Transverse colon (tissue), 4 donors: ENCODE measurements at regions not wholly inside any gene's neighbourhood (a gene's known extent, or its start where the extent isn't known, plus 50 kb on each side); places are given as distances from the start of the nearest gene placed in this dataset.

ENCODE experiments used
- DNase-seq: peaks from one replicate; pipeline ENCODE4 v3.0.0-alpha.2; 2019
- H3K27ac ChIP-seq, 4 donors: fragments of 200-600 bp; sonication (generic); 2 replicates each; pipeline ENCODE4 v1.5.1; 2016 to 2018; ENCODE audit warnings: inconsistent platforms in 4 of 4
- H3K27me3 ChIP-seq: fragments of 200-600 bp; sonication (generic); 2 replicates; pipeline ENCODE4 v1.5.1; 2017; ENCODE audit warnings: inconsistent platforms
- H3K36me3 ChIP-seq, 4 donors: fragments of 200-600 bp; sonication (generic); 2 replicates each; pipeline ENCODE4 v1.5.1; 2017 to 2019; ENCODE audit warnings: inconsistent platforms in 4 of 4
- H3K4me1 ChIP-seq, 4 donors: fragments of 200-600 bp; sonication (generic); 2 replicates each; pipeline ENCODE4 v1.5.1; 2017 to 2020; ENCODE audit warnings: inconsistent platforms in 4 of 4
- H3K4me3 ChIP-seq, 4 donors: fragments of 200-600 bp; sonication (generic); 1 replicate in 1 of 4; 2 replicates in 3 of 4; pipeline versions ENCODE4 v1.5.1 to v1.6.1; 2017 to 2019; ENCODE audit warnings: inconsistent platforms in 4 of 4
- H3K9me3 ChIP-seq, 2 donors: fragments of 200-600 bp; sonication (generic); 2 replicates each; pipeline ENCODE4 v1.5.1; 2017 to 2019; ENCODE audit warnings: inconsistent platforms in 2 of 2
- CTCF ChIP-seq, 5 experiments: fragments of 200-600 bp in 3 of 5; fragments of 450-650 bp in 2 of 5; sonication (generic) in 3 of 5; IDR thresholded peaks; 1 replicate in 2 of 5; 2 replicates in 3 of 5; pipeline ENCODE4 v1.5.1; 2016 to 2017; ENCODE audit warnings: antibody characterized with exemption in 5 of 5, inconsistent platforms in 3 of 5, mild to moderate bottlenecking in 2 of 5, moderate library complexity in 1 of 5
- EP300 ChIP-seq: sonication (generic); formaldehyde crosslinking; IDR thresholded peaks from one replicate; pipeline ENCODE4 v1.6.1; 2017; ENCODE audit warnings: antibody characterized with exemption, low read depth
- POLR2A ChIP-seq: fragments of 450-650 bp; IDR thresholded peaks from one replicate; pipeline ENCODE4 v1.6.1; 2016; ENCODE audit warnings: antibody characterized with exemption, mild to moderate bottlenecking, moderate library complexity
- POLR2AphosphoS5 ChIP-seq, 3 donors: sonication (generic); formaldehyde crosslinking; IDR thresholded peaks; one replicate each; pipeline ENCODE4 v1.6.1; 2016; ENCODE audit warnings: antibody characterized with exemption in 3 of 3
- WGBS, 2 donors: methylation state at CpG; one replicate each; pipeline ENCODE4 v1.1.5; 2018; ENCODE audit warnings: low coverage in 1 of 2; 5-methylcytosine and 5-hydroxymethylcytosine counted together
- in situ Hi-C, 4 donors: fragments of 200-750 bp; cut with MboI; loops; one replicate each; pipeline versions ENCODE4 v1.15.0 to v1.15.1; 2017; ENCODE audit warnings: low sequenced_read_pairs in 3 of 4, low pct_ligation_motif_present in 1 of 4, low pct_unique_long_range_greater_than_20kb in 1 of 4
- intact Hi-C: fragments of 100-400 bp; cut with DNase I; formaldehyde crosslinking; loops from one replicate; pipeline ENCODE4 v1.15.1; 2023; ENCODE audit warnings: low total_unique reads

- Histone ChIP-seq H3K36me3 (no peaks in the 10 kb centered on the region), H3K4me3 (no peak overlapping the region), H3K9me3 (no peaks in the 10 kb centered on the region), H3K27me3 (peaks cover 12% of the 10 kb centered on the region), H3K4me1 (no peaks in the 10 kb centered on the region), H3K27ac (no peak overlapping the region)
- TF ChIP-seq POLR2AphosphoS5 (IDR thresholded peaks at IDR 0.05), result no peak
- no peak for TF ChIP-seq EP300
- no peak for TF ChIP-seq POLR2A
- 20 to 46% methylated on average over 1 to 3 of the region's 3 CpGs for WGBS, 2 donors
- in situ Hi-C loops (no loop called here), intact Hi-C loops (no loop called here)
- no peak for DNase-seq
These were observed 139.6 kb downstream of the IL20RB start for GRCh38 chr3:137097386-137097785.

DNA sequence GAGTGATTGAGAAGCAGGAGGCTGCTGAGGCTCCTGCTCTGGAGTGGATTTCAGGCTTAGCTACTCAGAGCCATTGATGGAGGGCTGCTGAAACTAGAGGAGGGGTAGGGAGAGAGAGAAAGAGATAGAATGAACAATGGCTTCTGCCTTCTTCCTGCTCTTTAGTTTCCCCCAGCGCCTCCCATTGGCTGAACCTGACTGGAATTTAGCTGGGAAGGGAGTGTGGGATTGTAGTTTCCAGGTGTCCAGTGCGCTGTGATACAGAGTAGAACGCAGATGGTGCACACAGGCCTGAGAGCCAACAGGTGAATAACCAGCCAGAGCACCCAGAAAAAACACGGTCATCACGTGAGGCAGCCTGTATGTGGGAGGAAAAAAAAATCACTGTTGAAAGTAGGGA, 140.1 kb downstream of the IL20RB start:
- TF ChIP-seq POLR2A (no peak), CTCF (IDR thresholded peaks at IDR 0.05) (no peak), EP300 (no peak)
- WGBS, 2 donors, result 73% methylated on average over 5 of the region's 5 CpGs; no CpG with 5 or more reads in 1 of the 2 donors
- Histone ChIP-seq H3K27me3 (peaks cover 12% of the 10 kb centered on the region), H3K27ac (no peak overlapping the region), H3K36me3 (no peaks in the 10 kb centered on the region), H3K9me3 (no peaks in the 10 kb centered on the region), H3K4me1 (no peaks in the 10 kb centered on the region), H3K4me3 (no peak overlapping the region)
- DNase-seq, result no peak
- intact Hi-C loops, result no loop called here
- in situ Hi-C loops, result no loop called here

DNA sequence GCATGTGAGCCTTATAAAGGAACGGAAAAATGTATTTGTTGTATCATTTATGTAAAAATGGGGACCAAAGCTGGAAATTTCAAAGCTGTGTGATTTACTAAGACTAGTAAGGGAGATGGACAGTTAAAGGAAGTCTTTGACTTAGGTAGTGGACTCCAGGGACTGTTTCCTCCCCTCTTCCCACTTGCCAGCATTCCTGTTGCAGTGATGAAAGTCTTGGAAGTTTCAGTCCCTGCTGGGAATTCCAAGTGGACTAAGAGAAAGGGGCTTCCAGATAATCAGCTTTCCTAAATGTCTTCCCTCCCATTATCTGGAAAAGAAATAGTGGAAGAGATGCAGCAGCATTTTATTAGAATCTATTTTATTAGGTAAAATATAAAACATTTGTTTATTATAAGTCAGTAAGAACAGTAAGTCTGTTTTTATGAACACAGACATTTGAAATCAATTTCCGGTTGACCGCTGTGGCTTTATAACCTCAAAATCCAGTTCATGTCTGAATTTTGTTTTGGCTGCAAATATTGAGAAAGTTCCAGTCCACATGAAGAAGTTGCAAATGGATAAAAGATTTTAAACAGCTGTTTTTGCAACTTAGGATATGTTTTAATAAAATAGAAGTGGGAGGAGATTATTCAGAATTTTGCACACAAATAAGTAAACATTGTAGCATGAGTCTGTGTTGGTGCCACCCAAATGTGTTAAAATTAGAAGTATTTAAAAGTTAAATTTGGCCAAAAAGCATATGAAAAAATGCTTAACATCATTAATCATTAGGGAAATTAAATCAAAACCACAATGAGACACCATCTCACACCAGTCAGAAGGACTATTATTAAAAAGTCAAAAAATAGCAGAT, 141.8 kb downstream of the IL20RB start:
- in situ Hi-C loops, result loop anchor here (25.0 kb wide), 2 partner anchors 688 to 838 kb away; no protein-coding TSS in a partner anchor
- no peaks in the 10 kb centered on the region for H3K36me3 ChIP-seq

GRCh38 chr3:137100326-137100725, 142.5 kb downstream of the IL20RB start:
- Histone ChIP-seq H3K27ac (no peak overlapping the region), H3K4me3 (no peak overlapping the region), H3K4me1 (no peaks in the 10 kb centered on the region), H3K36me3 (no peaks in the 10 kb centered on the region), H3K27me3 (peaks cover 17% of the 10 kb centered on the region), H3K9me3 (no peaks in the 10 kb centered on the region)
- TF ChIP-seq POLR2AphosphoS5 (IDR thresholded peaks at IDR 0.05), result no peak
- DNase-seq, result no peak
- in situ Hi-C loops, result loop anchor here (25.0 kb wide), 2 partner anchors 687 to 837 kb away; no protein-coding TSS in a partner anchor
- 91 to 100% methylated on average over 1 of the region's 1 CpG for WGBS, 2 donors
- intact Hi-C loops, result loop anchor here (10.0 kb wide), 1 partner anchor 844 kb away; no protein-coding TSS in a partner anchor

More for the DNA sequence above, 141.8 kb downstream of the IL20RB start:
- DNase-seq, result no peak
- Histone ChIP-seq H3K27ac (no peak overlapping the region), H3K4me1 (no peaks in the 10 kb centered on the region), H3K4me3 (no peak overlapping the region), H3K27me3 (peaks cover 12% of the 10 kb centered on the region), H3K9me3 (no peaks in the 10 kb centered on the region)
- WGBS, 2 donors, result 71 to 83% methylated on average over 3 of the region's 3 CpGs
- no peak for TF ChIP-seq CTCF (IDR thresholded peaks at IDR 0.05)
- no peak for TF ChIP-seq POLR2A
- no peak for TF ChIP-seq EP300
- TF ChIP-seq POLR2AphosphoS5 (IDR thresholded peaks at IDR 0.05), result no peak
- intact Hi-C loops, result loop anchor here (10.0 kb wide), 1 partner anchor 845 kb away; no protein-coding TSS in a partner anchor

GRCh38 chr3:137103739-137104138, 146.0 kb downstream of the IL20RB start:
- Histone ChIP-seq H3K36me3 (no peaks in the 10 kb centered on the region), H3K9me3 (no peaks in the 10 kb centered on the region), H3K4me3 (no peak overlapping the region), H3K27ac (no peak overlapping the region), H3K27me3 (peaks cover 24% of the 10 kb centered on the region), H3K4me1 (no peaks in the 10 kb centered on the region)
- DNase-seq, result no peak
- intact Hi-C loops (loop anchor here (10.0 kb wide), 1 partner anchor 841 kb away; no protein-coding TSS in a partner anchor), in situ Hi-C loops (loop anchor here (25.0 kb wide), 2 partner anchors 684 to 834 kb away; no protein-coding TSS in a partner anchor)
- WGBS, 2 donors, result 40 to 82% methylated on average over 2 to 7 of the region's 7 CpGs
- TF ChIP-seq EP300 (no peak), CTCF (IDR thresholded peaks at IDR 0.05) (no peak), POLR2AphosphoS5 (IDR thresholded peaks at IDR 0.05) (no peak), POLR2A (no peak)
